IPS-18c (cell line): ENCODE measurements at regions not wholly inside any gene's neighbourhood (a gene's known extent, or its start where the extent isn't known, plus 50 kb on each side); places are given as distances from the start of the nearest gene placed in this dataset.
"Not testable (repeated sequence)": the region's sequence is repeated elsewhere in the genome, so short reads cannot be mapped to it uniquely, and the experiment has no call there.

Experiments
- H3K4me3 ChIP-seq: 2 replicates; pipeline ENCODE4 v1.7.0; 2013; ENCODE audit warnings: low read depth, mild to moderate bottlenecking, low read length, moderate library complexity; ENCODE audit not compliant: insufficient read depth
- H3K9me3 ChIP-seq: one replicate; pipeline ENCODE4 v1.6.1; 2013; ENCODE audit warnings: mild to moderate bottlenecking, low read length, moderate library complexity; ENCODE audit not compliant: control insufficient read depth, insufficient read depth

DNA sequence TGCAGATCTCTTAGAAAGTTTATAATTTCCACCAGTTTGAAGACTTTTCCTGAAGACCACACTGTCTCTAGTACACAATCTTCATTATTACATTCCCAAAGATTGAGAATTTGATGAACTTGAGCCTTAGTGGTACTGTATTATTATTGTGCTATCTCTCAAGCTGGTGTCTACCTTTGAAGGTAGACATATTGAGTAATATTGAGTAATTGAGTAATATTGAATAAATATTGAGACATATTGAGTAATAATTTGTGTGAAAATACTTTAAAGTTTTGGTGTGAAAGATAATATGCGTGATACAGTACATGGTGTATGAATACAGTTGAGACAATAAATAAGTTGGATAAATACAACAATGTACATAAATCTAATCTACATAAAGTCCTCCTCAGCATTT lies 613.1 kb upstream of the ADGRL2 start:
- H3K4me3 ChIP-seq, result no peak overlapping the region
- no peaks in the 10 kb centered on the region for H3K9me3 ChIP-seq

DNA sequence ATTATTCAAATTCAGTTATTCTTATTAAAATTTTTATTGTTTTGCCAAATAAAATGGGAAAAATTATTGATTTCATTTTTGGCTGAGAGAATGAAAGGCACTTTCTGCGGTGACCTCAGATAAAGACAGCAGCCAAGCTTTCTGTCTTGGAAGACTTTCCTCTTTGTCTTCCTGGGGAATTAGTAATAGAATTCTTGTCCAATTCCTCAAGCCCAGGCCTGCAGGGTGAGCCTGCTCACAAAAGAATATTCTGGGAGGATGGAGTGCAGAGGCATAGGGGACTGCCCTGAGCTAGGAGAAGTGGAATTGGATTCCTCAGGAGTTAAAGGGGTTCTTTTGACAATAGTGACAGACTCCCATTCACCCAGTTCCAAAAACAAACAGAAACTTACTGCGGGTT lies 614.5 kb upstream of the ADGRL2 start:
- H3K9me3 ChIP-seq, result peaks cover 2% of the 10 kb centered on the region
- H3K4me3 ChIP-seq, result no peak overlapping the region

DNA sequence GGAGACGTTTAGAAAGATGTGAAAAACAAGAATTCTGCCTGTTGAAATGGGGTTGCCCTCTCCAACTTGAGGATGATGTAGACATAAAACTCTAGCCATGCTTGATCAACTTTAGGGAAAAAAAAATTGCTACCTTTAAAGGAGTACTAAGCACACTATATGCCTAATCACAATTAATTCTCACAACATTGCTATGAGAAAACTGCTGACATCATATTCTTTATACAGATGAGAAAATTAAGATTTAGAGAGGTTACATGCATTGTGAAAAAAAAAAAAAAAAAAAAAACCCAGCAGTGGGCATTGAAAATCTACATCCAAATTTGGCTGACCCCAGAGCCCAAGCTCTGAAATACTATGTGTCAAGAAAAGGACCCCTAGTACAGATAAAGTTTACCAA lies 617.2 kb upstream of the ADGRL2 start:
- H3K9me3 ChIP-seq, result peaks cover 2% of the 10 kb centered on the region
- H3K4me3 ChIP-seq, result no peak overlapping the region

DNA sequence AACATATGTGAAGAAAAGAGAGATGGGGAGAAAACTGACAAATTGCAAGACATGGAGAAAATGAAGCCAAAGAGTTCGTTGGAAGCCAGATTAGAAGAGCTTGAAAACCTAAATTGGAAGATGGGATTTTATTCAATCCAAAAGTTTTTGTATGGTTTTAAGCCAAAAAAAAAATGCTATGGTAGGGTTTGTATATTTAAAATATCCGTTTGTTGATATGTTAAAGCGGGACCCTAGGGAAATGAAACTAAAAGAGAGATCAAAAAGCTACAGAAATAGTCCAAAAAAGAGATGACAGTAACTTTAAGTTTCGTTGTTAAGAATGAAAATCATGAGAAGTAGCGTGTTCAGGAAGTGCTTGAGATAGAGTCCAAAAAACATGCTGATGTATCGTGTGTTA lies 617.7 kb upstream of the ADGRL2 start:
- Histone ChIP-seq H3K9me3 (peaks cover 2% of the 10 kb centered on the region), H3K4me3 (no peak overlapping the region)

DNA sequence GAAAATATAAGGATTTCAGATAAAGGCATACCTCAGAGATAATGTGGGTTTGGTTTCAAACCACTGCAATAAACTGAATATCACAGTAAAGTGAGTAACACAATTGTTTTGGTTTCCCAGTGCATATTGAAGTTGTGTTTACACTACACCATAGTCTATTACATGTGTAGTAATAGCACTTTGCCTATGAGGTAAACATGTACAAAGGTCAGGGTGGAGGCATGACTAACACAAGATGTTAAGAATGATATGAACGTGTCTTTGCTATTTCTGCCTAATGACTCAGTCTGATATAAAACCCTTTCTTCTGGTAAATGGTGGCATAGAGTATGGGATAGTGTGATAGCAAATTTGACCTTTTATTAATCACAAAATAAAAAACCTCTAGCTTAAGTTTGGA lies 621.5 kb upstream of the ADGRL2 start:
- H3K4me3 ChIP-seq, result no peak overlapping the region
- peaks cover 2% of the 10 kb centered on the region for H3K9me3 ChIP-seq

DNA sequence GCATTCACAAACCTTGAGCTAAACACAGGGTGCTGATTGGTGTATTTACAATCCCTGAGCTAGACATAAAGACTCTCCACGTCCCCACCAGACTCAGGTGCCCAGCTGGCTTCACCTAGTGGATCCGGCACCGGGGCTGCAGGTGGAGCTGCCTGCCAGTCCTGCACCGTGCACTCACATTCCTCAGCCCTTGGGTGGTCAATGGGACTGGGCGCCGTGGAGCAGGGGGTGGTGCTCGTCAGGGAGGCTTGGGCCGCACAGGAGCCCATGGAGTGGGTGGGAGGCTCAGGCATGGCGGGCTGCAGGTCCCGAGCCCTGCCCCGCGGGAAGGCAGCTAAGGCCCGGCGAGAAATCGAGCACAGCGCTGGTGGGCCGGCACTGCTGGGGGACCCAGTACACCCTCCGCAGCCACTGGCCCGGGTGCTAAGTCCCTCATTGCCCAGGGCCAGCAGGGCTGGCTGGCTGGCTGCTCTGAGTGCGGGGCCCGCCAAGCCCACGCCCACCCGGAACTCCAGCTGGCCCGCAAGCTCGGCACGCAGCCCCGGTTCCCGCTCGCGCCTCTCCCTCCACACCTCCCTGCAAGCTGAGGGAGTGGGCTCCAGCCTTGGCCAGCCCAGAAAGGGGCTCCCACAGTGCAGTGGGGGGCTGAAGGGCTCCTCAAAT lies 622.2 kb upstream of the ADGRL2 start:
- not testable (repeated sequence) for H3K9me3 ChIP-seq, H3K4me3 ChIP-seq

DNA sequence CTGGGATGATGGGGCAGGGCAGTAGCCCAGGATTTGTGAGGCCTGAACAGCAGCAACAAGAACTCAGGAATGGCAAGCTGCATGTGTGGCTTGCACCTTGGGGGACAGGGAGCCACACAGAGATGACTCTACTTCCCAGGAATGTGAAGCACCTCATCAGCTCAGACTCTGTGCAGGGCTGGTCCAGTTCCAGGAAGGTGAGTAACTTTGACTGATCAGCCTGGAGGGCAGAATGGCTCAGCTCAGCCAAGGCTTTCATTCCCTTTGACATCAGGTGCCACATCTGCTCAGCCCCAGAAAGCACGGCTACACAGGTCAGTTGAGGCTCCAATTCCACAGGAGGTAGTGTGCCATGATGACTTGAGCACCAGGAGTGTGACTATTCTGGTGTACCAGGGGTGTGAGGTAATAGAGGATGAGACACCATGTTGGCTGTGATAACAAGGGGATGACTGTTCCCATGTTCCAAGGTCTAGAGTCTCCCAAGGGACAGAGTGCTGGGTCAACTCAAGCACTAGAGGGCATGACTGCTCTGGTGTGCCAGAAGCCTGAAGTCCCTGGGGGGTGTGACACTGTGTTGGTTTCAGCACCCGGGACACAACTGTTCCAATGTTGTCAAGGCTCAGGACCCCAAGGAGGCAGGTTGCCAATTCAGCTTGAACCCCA lies 625.8 kb upstream of the ADGRL2 start:
- no peak overlapping the region; the same call in 1 of the 2 replicates for H3K4me3 ChIP-seq
- H3K9me3 ChIP-seq, result no peaks in the 10 kb centered on the region

DNA sequence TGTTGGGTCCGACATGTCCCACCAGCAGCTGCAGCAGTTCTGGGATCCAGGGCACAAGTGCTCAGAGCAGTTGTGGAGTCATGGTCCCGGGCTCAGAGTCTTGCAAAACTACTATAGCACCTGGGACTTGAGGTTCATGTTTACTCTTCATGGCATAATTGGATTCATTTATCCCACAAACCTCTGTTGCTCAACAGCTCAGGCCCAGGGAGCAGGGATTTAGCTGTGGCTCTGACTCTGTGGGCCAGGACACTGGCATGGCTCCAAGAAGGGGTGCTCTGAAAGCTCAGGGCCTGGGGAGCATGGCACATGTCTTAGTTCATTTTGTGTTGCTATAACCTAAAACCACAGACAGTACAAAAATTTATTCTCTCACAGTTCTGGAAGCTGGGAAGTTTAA lies 626.7 kb upstream of the ADGRL2 start:
- no peak overlapping the region for H3K4me3 ChIP-seq
- no peaks in the 10 kb centered on the region for H3K9me3 ChIP-seq

DNA sequence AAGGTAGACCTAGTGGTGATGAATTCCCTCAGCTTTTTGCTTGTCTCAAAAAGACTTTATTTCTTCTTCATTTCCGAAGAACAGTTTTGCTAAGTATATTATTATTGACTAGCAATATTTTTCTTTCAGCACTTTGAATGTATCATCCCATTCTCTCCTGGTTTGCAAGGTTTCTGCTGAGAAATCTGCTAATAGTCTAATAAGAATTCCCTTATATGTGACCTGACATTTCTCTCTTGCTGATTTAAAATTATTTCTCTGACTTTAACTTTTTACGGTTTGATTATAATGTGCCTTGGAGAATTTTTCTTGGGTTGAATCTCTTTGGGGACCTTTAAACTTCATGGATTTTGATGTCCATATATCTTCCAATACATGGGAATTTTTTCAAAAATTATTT lies 628.3 kb upstream of the ADGRL2 start:
- Histone ChIP-seq H3K4me3 (no peak overlapping the region), H3K9me3 (no peaks in the 10 kb centered on the region)

DNA sequence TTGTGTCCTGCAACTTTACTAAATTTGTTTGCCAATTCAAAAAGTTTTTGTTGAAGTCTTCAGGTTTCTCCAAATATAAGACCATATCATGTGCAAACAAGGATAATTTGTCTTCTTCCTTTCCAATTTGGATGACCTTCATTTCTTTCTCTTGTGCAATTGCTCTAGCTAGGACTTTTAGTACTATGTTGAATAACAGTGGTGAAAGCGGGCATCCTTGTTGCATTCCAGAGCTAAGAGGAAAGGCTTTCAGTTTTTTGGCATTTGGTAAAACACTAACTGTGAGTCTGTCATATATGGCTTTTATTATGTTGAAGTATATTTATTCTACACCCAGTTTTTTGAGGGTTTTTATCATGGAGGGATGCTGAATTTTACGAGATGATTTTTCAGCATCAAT lies 630.0 kb upstream of the ADGRL2 start:
- Histone ChIP-seq H3K4me3 (no peak overlapping the region), H3K9me3 (no peaks in the 10 kb centered on the region)

DNA sequence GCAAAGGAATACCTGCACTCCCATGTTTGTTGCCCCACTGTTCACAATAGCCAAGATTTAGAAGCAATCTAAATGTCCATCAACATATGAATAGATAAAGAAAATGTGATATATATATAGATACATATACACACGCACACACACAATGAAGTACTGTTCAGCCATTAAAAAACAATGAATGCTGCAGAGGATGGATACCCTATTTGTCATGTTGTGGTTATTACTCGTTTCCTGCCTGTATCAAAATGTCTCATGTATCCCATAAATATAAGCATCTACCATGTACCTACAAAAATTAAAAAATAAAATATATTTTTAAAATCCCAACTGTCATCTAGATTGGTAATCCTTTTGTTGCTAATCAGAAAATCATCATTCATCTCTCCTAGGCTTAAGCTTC lies 634.8 kb upstream of the ADGRL2 start:
- H3K9me3 ChIP-seq, result no peaks in the 10 kb centered on the region

DNA sequence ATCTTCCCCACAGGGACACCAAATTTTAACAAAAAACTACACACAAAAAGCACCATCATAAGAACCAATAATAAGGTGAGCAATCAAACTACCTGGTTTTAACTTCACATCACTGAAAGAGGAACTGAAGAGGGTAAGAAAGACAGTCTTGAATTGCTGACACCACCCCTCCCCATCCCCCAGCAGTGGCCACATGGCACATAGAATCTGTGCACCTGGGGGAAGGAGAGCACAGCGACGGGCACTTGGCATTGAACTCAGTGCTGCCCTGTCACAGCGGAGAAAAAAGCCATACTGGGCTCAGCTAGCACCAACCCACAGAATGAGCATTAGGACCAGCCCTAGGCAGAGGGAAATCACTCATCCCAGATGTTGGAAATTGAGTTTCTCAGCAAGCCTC lies 640.0 kb upstream of the ADGRL2 start:
- H3K4me3 ChIP-seq, result no peak overlapping the region
- H3K9me3 ChIP-seq, result no peaks in the 10 kb centered on the region

More for the DNA sequence above, 634.8 kb upstream of the ADGRL2 start:
- no peak overlapping the region for H3K4me3 ChIP-seq

DNA sequence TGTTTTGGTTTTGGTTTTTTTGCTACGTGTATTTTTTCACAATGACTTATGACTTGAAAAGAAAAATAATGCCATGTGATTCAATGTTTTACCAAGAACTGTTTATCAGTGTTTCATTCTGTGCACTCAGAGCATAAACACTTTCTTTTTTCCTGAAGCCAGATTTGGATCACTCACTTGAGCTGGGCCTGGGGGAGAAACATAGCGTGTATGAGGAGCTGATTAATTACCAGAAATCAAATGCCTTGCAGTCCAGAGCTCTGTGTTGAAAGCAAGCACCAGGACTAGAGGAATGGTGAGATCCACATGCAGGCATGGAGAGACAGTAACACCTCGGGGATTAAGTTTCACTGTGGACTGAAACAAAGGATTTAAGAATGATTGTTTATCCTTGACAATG lies 642.1 kb upstream of the ADGRL2 start:
- Histone ChIP-seq H3K4me3 (no peak overlapping the region), H3K9me3 (no peaks in the 10 kb centered on the region)

DNA sequence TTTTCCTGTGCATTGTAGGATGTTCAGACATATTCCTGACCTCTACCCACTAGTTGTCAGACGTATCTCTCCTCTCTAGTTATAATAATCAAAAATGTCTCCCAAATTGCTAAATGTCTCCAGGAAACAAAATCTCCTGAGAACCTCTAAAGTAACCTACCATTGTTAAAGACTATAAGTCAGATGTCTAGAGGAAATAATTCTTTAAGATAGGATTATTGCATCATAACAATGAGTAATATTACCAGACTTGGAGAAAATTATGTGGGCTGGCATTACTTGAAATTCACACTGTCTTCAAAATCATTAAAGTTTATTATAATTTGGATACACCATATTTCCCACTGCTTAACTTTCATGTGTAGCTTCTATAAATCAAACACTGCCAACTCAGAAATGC lies 643.0 kb upstream of the ADGRL2 start:
- H3K9me3 ChIP-seq, result no peaks in the 10 kb centered on the region
- no peak overlapping the region for H3K4me3 ChIP-seq

DNA sequence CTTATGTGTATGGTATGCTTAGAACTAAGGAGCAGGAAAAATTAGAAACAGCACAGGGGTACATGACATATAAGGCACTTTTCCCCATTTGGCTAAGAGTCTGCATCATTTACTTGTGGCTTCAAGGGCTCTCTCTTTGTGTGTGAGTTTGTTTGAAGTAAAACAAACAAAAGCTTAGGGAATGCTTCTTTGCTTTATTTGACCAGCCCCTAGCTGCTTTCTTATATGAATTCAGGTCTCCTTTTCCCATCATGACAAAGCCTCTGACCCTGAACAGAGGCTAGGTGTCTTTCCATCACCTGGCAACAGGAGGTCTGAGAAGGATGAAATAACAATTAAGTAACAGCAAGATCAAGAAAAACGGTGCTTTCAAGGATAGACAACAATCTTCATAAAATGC lies 643.8 kb upstream of the ADGRL2 start:
- Histone ChIP-seq H3K9me3 (no peaks in the 10 kb centered on the region), H3K4me3 (no peak overlapping the region)

DNA sequence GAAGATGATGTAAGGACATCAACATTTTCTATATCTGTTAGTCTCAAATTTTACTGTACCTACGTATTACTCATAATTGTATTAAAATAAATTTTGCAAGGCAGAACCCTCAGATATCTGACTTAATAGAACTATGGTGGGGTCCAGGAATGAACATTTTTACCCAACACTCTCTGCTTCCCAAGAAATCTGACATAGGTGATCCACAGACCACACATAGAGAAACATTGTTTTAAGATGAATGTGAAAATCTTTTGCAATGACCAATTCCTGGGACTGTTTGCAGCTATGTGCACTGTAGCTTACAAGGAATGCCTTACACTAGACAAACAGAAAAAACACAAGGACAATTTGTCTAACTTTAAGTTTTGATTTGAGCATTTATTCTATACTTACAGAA lies 645.6 kb upstream of the ADGRL2 start:
- H3K4me3 ChIP-seq, result no peak overlapping the region
- no peaks in the 10 kb centered on the region for H3K9me3 ChIP-seq

DNA sequence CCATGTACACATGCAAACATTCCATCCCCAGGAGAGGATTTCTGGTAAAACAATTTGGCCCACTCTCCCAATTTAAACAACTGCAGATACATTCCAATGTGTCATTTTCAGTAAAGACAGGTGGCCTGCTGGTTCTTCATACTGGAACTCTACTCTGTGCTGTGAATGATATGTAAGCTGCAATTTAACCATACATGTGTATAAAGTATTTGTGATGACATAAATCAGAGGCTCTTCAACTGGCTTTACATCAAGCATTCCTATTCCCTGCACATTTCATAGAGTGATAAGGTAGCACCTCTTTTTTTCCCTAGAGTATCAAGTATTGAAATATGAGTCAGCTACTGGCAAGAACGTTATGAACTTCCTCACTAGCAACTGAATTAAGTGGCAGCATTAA lies 649.5 kb upstream of the ADGRL2 start:
- H3K4me3 ChIP-seq, result no peak overlapping the region
- H3K9me3 ChIP-seq, result no peaks in the 10 kb centered on the region

DNA sequence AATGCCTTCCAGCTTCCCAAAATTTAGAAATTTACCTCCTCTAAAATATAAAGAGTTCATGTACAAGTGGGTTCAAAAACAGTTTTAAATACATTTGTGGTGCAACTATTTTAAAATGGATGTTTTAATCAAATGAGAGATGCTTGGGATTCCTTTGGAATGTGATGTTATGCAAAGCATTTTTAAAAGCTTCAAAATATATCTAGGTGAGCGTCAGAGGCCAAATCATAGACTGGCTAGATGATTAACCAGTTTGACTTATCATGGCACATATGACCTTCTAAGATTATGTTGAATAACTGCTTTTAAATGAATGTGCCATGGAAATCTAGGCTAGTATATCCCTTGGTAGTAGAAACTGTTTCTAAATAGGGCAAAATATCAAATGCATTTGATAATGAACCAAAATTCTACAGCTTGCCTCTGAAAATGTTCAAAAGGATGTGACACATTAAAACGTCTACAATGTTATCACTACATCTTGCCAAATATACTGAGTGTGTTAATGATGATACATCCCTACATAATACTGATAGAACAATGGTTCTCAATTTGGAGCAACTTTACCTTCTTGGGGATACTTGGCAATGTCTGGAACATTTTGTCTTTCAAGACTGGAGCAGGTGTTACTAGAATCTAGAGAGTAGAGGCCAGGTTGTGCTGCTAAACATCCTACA lies 650.9 kb upstream of the ADGRL2 start:
- no peaks in the 10 kb centered on the region for H3K9me3 ChIP-seq
- H3K4me3 ChIP-seq, result no peak overlapping the region
